ENCODE measurements at regions not wholly inside any gene's neighbourhood (a gene's known extent, or its start where the extent isn't known, plus 50 kb on each side); places are given as distances from the start of the nearest gene placed in this dataset.

DNA sequence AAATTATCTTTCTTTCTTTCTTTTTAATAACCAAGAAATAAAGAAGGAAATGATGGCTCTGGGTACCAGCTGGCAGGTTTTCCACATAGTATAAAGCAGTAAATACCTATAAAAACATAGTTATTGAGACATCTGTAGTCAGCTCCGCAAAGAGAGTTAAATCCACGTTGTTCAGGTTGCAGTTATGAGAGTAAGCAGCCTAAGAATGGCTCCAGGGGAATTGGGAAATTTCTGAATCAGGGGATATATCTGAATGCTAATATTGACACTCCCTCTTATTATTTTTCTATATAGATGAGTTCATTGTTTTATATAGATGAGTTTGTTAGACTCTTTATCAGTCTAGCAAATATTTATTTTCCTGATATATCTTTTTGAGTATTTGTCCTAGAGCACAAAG, 322.0 kb upstream of the LRRC4C start:
- TF ChIP-seq, protein P1, sequence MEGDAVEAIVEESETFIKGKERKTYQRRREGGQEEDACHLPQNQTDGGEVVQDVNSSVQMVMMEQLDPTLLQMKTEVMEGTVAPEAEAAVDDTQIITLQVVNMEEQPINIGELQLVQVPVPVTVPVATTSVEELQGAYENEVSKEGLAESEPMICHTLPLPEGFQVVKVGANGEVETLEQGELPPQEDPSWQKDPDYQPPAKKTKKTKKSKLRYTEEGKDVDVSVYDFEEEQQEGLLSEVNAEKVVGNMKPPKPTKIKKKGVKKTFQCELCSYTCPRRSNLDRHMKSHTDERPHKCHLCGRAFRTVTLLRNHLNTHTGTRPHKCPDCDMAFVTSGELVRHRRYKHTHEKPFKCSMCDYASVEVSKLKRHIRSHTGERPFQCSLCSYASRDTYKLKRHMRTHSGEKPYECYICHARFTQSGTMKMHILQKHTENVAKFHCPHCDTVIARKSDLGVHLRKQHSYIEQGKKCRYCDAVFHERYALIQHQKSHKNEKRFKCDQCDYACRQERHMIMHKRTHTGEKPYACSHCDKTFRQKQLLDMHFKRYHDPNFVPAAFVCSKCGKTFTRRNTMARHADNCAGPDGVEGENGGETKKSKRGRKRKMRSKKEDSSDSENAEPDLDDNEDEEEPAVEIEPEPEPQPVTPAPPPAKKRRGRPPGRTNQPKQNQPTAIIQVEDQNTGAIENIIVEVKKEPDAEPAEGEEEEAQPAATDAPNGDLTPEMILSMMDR (IDR thresholded peaks at IDR 0.05) = no peak
- no peak for DNase-seq (ENCODE audit: low spot score)
- ATAC-seq (ENCODE audit: low FRiP score) = no peak

DNA sequence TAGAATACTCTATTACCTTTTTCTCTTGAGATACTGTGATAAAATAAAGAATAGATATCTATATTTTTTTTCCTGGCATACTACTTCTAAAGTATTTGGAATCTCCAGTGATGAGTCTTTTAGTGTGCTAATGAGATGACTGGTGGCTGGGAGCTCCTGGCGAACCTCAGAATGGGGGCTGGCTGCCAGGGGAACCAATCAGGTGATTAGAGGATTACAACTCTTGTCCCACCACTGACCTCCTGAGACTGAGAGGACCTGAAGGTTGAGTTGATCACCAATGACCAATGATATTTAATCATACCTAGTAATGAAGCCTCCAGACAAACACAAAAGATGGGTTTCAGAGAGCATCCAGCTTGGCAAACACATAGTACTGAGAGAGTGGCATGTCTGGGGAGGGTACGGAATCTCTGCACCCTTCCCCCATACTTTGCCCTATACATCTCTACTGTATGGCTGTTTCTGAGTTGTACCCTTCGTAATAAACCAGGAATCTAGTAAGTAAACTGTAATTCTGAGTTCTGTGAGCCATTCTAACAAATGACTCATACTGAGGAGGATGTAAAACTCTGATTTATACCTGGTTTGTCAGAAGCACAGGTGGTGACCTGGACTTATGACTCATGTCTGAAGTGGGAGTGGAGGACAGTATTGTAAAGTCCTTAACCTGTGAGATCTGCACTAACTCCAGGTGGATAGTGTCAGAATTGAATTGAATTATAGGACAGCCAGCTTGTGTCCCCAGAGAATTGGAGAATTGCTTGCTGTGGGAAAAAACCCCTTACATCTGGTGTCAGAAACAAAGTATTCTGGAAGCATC, 325.3 kb upstream of the LRRC4C start:
- TF ChIP-seq, protein P1 (IDR thresholded peaks at IDR 0.05) = no peak
- no peak for DNase-seq (ENCODE audit: low spot score)
- ATAC-seq (ENCODE audit: low FRiP score) = no peak

DNA sequence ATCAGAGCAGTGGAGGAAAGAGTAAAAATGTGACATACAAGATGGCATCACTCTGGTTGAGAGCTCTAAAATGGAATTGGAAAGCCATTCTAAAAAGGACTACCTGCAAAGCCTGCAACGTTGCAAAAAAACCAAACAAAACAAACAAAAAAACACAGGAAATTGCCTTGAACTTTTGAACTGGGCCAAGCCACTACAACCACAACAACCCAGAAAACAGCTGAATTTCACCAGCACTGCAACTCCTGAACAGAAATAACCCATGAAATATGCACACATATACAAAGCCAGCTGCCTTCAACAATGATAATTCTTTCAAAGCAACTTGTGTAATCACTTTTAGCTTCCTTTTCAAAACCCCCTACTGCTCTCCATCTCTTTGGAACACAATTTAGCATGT, 326.6 kb upstream of the LRRC4C start:
- ATAC-seq (ENCODE audit: low FRiP score) (no peak), DNase-seq (ENCODE audit: low spot score) (no peak)
- TF ChIP-seq, protein P1 (IDR thresholded peaks at IDR 0.05) = no peak

DNA sequence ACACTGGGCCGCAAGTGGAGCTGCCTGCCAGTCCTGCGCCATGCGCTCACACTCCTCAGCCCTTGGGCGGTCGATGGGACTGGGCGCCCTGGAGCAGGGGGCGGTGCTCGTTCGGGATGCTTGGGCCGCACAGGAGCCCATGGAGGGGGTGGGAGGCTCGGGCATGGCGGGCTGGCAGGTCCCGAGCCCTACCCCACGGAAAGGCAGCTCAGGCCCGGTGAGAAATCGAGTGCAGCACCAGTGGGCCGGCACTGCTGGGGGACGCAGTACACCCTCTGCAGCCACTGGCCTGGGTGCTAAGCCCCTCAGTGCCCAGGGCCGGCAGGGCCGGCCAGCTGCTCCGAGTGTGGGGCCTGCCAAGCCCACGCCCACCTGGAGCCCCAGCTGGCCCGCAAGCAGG, 328.7 kb upstream of the LRRC4C start:
- ATAC-seq (ENCODE audit: low FRiP score) (no peak), DNase-seq (ENCODE audit: low spot score) (no peak)
- TF ChIP-seq, protein P1 (IDR thresholded peaks at IDR 0.05) = no peak

DNA sequence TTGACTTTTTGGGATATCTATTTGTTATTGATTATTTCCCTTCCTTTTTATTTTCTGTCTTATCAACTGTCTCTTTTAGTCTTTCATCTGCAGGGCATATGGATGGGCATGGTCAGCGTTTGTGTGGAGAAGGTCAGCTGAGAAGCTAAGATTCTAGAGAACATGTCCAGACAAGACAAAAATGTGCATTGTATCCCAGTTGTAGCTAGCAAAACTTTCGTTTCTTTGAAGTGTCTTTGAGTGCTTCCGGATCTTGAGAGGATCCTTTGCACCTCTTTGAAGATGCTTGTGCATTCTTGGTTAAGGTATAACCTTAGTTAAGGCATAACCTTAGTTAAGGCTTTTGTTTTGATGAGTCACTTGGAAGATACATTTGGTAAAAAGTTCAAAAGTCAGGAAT, 329.9 kb upstream of the LRRC4C start:
- ATAC-seq (ENCODE audit: low FRiP score) (no peak), DNase-seq (ENCODE audit: low spot score) (no peak)
- TF ChIP-seq, protein P1 (IDR thresholded peaks at IDR 0.05) = no peak

DNA sequence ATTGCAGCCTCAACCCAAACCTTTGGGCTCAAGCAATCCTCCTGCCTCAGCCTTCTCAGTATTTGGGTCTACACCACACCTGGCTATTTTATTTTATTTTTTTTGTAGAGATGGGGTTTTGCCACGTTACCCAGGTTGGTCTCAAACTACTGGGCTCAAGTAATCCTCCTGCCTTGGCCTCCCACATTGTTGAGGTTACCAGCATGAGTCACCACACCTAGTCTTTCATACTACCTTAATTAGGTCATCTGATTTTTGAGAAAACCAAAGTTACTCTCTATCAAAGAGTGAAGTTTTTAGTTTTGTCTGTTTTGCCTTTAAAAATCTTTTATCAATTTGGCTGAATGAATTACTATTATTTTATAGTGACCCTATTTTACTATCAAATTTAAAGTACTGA, 335.6 kb upstream of the LRRC4C start:
- no peak for ATAC-seq (ENCODE audit: low FRiP score)
- TF ChIP-seq, protein P1 (IDR thresholded peaks at IDR 0.05) = no peak
- no peak for DNase-seq (ENCODE audit: low spot score)

DNA sequence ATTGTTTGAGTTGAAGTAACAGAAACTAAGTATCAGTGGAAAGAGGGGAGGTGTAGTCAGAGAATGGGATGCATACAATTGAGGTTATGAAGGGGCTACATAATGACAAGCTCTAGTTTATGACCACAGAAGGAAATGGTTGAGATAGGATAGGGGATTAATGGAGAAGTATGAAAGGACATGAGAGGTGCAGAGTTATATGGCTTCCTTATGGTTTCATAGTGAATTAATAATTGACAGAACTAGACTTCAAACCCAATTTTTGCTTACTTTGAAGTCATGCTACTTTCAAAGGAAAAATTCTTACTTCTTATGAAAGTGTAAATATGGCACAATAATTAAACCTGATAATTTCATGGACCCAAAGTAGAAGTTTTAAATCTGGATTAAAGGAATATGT, 340.3 kb upstream of the LRRC4C start:
- no peak for ATAC-seq (ENCODE audit: low FRiP score)
- TF ChIP-seq, protein P1 (IDR thresholded peaks at IDR 0.05) = no peak
- DNase-seq (ENCODE audit: low spot score) = no peak

All from omental fat pad (tissue), 3 donors.